ENCODE measurements at regions not wholly inside any gene's neighbourhood (a gene's known extent, or its start where the extent isn't known, plus 50 kb on each side); places are given as distances from the start of the nearest gene placed in this dataset.

DNA sequence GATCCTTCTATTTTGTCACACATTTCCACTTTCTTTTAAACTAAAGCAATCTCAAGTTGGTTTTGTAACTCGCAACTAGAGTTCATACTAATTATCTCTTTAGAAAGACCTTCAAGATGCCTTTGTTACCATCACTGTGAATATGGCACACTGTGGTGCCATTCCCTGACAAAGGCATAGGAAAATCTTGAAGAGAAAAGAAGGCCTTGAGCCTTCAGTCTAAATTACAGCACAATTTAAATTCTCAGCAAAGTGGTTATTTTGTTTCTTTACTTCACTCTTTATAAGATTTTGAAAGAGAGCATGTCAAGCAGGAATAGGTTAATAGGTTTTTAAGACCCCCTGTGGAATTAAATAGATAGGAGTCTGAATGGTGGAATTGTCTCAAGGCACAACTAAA lies 89.0 kb upstream of the BANK1 start:
- H3K4me3 ChIP-seq (ENCODE audit: low read depth, low read length), result no peak overlapping the region
- intact Hi-C loops (cut with micrococcal nuclease; ENCODE audit: unreplicated experiment), result no loop called here
- no peak for DNase-seq
- H3K4me1 Mint-ChIP-seq (ENCODE audit: low read depth, unreplicated experiment), result no peaks in the 10 kb centered on the region
- H3K36me3 Mint-ChIP-seq (ENCODE audit: insufficient read depth, unreplicated experiment), result no peaks in the 10 kb centered on the region
- TF ChIP-seq CTCF (IDR thresholded peaks at IDR 0.05; ENCODE audit: insufficient read depth in 1 of 2, low read depth in 1 of 2, low read length in 1 of 2, severe bottlenecking in 1 of 2, unreplicated experiment in 1 of 2), result no peak
- CTCF ChIA-PET, result no interaction called here
- H3K9me3 ChIP-seq, result 0 out of 2 replicates have a peak, but pooled peaks cover 9% of the 10 kb centered on the region
- H3K36me3 ChIP-seq (ENCODE audit: control insufficient read depth, insufficient read depth, low read length), result no peaks in the 10 kb centered on the region
- no TSS peak for BruUV-seq (replicated peaks)
- no peak overlapping the region for H3K27ac Mint-ChIP-seq (ENCODE audit: unreplicated experiment)
- no peak overlapping the region for H3K4me3 Mint-ChIP-seq (ENCODE audit: unreplicated experiment)
- H3K4me1 ChIP-seq, result no peaks in the 10 kb centered on the region
- POLR2A ChIA-PET, result no interaction called here
- H3K9me3 Mint-ChIP-seq (ENCODE audit: unreplicated experiment), result peaks cover 21% of the 10 kb centered on the region
- no peaks in the 10 kb centered on the region for H3K27me3 Mint-ChIP-seq (ENCODE audit: insufficient read depth, unreplicated experiment)
- H3K27me3 ChIP-seq (replicated peaks; ENCODE audit: control insufficient read depth, insufficient read depth, low read length), result no peaks in the 10 kb centered on the region

GRCh38 chr4:101699441-101700124 lies 90.9 kb upstream of the BANK1 start:
- no peaks in the 10 kb centered on the region for H3K27me3 ChIP-seq (replicated peaks; ENCODE audit: control insufficient read depth, insufficient read depth, low read length)
- H3K36me3 Mint-ChIP-seq (ENCODE audit: insufficient read depth, unreplicated experiment), result no peaks in the 10 kb centered on the region
- H3K4me1 Mint-ChIP-seq (ENCODE audit: low read depth, unreplicated experiment), result no peaks in the 10 kb centered on the region
- ChIA-PET CTCF (no interaction called here), POLR2A (no interaction called here)
- no peaks in the 10 kb centered on the region for H3K36me3 ChIP-seq (ENCODE audit: control insufficient read depth, insufficient read depth, low read length)
- H3K9me3 ChIP-seq, result no peaks in the 10 kb centered on the region
- TF ChIP-seq CTCF (IDR thresholded peaks at IDR 0.05; ENCODE audit: insufficient read depth in 1 of 2, low read depth in 1 of 2, low read length in 1 of 2, severe bottlenecking in 1 of 2, unreplicated experiment in 1 of 2), result no peak
- H3K9me3 Mint-ChIP-seq (ENCODE audit: unreplicated experiment), result peaks cover 10% of the 10 kb centered on the region
- H3K27ac Mint-ChIP-seq (ENCODE audit: unreplicated experiment), result no peak overlapping the region
- DNase-seq, result no peak
- no peaks in the 10 kb centered on the region for H3K4me1 ChIP-seq
- H3K4me3 Mint-ChIP-seq (ENCODE audit: unreplicated experiment), result no peak overlapping the region
- intact Hi-C loops (cut with micrococcal nuclease; ENCODE audit: unreplicated experiment), result no loop called here
- H3K27me3 Mint-ChIP-seq (ENCODE audit: insufficient read depth, unreplicated experiment), result no peaks in the 10 kb centered on the region
- H3K4me3 ChIP-seq (ENCODE audit: low read depth, low read length), result no peak overlapping the region
- BruUV-seq (replicated peaks), result no TSS peak

DNA sequence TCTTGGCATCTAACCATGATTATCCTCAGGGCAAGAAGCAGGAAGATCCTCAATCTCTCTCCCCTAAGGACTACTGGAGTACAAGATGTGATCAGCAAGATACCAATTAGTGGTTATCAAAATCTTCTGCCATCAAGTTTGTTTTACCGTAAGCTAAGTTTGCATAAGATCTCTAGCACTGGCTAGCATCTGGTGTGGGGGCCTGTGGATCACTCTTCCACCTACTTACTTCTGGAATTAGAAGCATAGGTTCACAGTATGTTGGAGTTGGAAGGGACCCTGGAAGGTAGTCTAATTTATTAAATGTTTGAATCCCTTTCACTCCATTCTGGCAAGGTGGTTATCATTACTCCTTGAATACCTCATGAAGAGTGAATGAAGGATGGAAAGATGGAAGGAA lies 93.3 kb upstream of the BANK1 start:
- POLR2A ChIA-PET, result no interaction called here
- H3K4me1 ChIP-seq, result no peaks in the 10 kb centered on the region
- CTCF ChIA-PET, result no interaction called here
- Mint-ChIP-seq H3K4me1 (ENCODE audit: low read depth, unreplicated experiment) (peaks cover 6% of the 10 kb centered on the region), H3K36me3 (ENCODE audit: insufficient read depth, unreplicated experiment) (no peaks in the 10 kb centered on the region), H3K27ac (ENCODE audit: unreplicated experiment) (no peak overlapping the region), H3K4me3 (ENCODE audit: unreplicated experiment) (no peak overlapping the region), H3K9me3 (ENCODE audit: unreplicated experiment) (no peaks in the 10 kb centered on the region), H3K27me3 (ENCODE audit: insufficient read depth, unreplicated experiment) (no peaks in the 10 kb centered on the region)
- intact Hi-C loops (cut with micrococcal nuclease; ENCODE audit: unreplicated experiment), result no loop called here
- TF ChIP-seq CTCF (IDR thresholded peaks at IDR 0.05; ENCODE audit: insufficient read depth in 1 of 2, low read depth in 1 of 2, low read length in 1 of 2, severe bottlenecking in 1 of 2, unreplicated experiment in 1 of 2), result no peak
- DNase-seq, result no peak
- H3K36me3 ChIP-seq (ENCODE audit: control insufficient read depth, insufficient read depth, low read length), result no peaks in the 10 kb centered on the region
- H3K4me3 ChIP-seq (ENCODE audit: low read depth, low read length), result no peak overlapping the region
- no peaks in the 10 kb centered on the region for H3K9me3 ChIP-seq
- no peaks in the 10 kb centered on the region for H3K27me3 ChIP-seq (replicated peaks; ENCODE audit: control insufficient read depth, insufficient read depth, low read length)
- no TSS peak for BruUV-seq (replicated peaks)
